Endothelial cell (in vitro differentiated cells): ENCODE measurements at regions not wholly inside any gene's neighbourhood (a gene's known extent, or its start where the extent isn't known, plus 50 kb on each side); places are given as distances from the start of the nearest gene placed in this dataset.
A peak's percentile ranks its signal among the peaks of the same experiment; 100 is the strongest.

ENCODE experiments used
- DNase-seq: peaks from one replicate; pipeline ENCODE4 v3.0.0; 2021; ENCODE audit warnings: low spot score
- H3K27ac Mint-ChIP-seq: one replicate; pipeline ENCODE4 v1.8.0; 2021; ENCODE audit warnings: mixed read lengths, inconsistent platforms; ENCODE audit not compliant: unreplicated experiment
- H3K27me3 Mint-ChIP-seq: one replicate; pipeline ENCODE4 v1.8.0; 2021; ENCODE audit warnings: mild to moderate bottlenecking, moderate library complexity, mixed read lengths, inconsistent platforms; ENCODE audit not compliant: unreplicated experiment
- H3K36me3 Mint-ChIP-seq: one replicate; pipeline ENCODE4 v1.8.0; 2021; ENCODE audit warnings: mild to moderate bottlenecking, low read depth, mixed read lengths, inconsistent platforms; ENCODE audit not compliant: unreplicated experiment
- H3K4me1 Mint-ChIP-seq: one replicate; pipeline ENCODE4 v1.8.0; 2021; ENCODE audit warnings: mild to moderate bottlenecking, mixed read lengths, inconsistent platforms; ENCODE audit not compliant: unreplicated experiment
- H3K4me3 Mint-ChIP-seq: one replicate; pipeline ENCODE4 v1.8.0; 2021; ENCODE audit warnings: mild to moderate bottlenecking, mixed read lengths, inconsistent platforms; ENCODE audit not compliant: unreplicated experiment
- H3K9me3 Mint-ChIP-seq: one replicate; pipeline ENCODE4 v1.8.0; 2021; ENCODE audit warnings: mixed read lengths, inconsistent platforms; ENCODE audit not compliant: unreplicated experiment
- TF ChIP-seq, protein P1 (sequence below): fragments of 200-600 bp; sonication (generic); IDR thresholded peaks from one replicate; pipeline ENCODE4 v1.5.0; 2021; ENCODE audit warnings: antibody characterized with exemption; ENCODE audit not compliant: unreplicated experiment

GRCh38 chr3:35954413-35954812 lies 315.1 kb downstream of the ARPP21 start:
- DNase-seq = no peak
- Mint-ChIP-seq H3K36me3 (no peaks in the 10 kb centered on the region), H3K4me1 (no peaks in the 10 kb centered on the region), H3K9me3 (no peaks in the 10 kb centered on the region), H3K27ac (no peak overlapping the region), H3K27me3 (no peaks in the 10 kb centered on the region), H3K4me3 (no peak overlapping the region)
- TF ChIP-seq, protein P1, sequence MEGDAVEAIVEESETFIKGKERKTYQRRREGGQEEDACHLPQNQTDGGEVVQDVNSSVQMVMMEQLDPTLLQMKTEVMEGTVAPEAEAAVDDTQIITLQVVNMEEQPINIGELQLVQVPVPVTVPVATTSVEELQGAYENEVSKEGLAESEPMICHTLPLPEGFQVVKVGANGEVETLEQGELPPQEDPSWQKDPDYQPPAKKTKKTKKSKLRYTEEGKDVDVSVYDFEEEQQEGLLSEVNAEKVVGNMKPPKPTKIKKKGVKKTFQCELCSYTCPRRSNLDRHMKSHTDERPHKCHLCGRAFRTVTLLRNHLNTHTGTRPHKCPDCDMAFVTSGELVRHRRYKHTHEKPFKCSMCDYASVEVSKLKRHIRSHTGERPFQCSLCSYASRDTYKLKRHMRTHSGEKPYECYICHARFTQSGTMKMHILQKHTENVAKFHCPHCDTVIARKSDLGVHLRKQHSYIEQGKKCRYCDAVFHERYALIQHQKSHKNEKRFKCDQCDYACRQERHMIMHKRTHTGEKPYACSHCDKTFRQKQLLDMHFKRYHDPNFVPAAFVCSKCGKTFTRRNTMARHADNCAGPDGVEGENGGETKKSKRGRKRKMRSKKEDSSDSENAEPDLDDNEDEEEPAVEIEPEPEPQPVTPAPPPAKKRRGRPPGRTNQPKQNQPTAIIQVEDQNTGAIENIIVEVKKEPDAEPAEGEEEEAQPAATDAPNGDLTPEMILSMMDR = no peak

DNA sequence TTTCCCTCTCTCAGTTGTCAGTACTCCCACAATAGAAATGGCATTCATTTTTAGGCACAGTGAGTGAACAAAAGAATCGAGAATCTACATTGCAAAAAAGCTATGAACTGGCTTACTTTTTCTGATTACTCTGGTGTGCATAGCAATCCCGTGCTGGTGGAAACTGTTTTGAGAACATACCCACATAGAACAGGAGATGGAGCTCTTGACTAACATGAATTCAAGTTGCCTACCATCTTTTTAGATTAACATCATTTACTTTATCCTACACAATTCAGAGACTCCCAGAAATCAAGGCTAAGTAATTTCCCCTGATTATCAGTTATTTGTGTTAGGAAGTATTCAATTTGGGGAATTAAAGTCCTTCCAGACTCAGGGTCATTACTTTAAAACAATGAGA lies 326.6 kb downstream of the ARPP21 start:
- Mint-ChIP-seq H3K36me3 (no peaks in the 10 kb centered on the region), H3K27me3 (peaks cover 3% of the 10 kb centered on the region), H3K4me3 (no peak overlapping the region), H3K9me3 (no peaks in the 10 kb centered on the region), H3K4me1 (peaks cover 9% of the 10 kb centered on the region), H3K27ac (no peak overlapping the region)
- DNase-seq = no peak
- TF ChIP-seq, protein P1 = peak; percentile 17

DNA sequence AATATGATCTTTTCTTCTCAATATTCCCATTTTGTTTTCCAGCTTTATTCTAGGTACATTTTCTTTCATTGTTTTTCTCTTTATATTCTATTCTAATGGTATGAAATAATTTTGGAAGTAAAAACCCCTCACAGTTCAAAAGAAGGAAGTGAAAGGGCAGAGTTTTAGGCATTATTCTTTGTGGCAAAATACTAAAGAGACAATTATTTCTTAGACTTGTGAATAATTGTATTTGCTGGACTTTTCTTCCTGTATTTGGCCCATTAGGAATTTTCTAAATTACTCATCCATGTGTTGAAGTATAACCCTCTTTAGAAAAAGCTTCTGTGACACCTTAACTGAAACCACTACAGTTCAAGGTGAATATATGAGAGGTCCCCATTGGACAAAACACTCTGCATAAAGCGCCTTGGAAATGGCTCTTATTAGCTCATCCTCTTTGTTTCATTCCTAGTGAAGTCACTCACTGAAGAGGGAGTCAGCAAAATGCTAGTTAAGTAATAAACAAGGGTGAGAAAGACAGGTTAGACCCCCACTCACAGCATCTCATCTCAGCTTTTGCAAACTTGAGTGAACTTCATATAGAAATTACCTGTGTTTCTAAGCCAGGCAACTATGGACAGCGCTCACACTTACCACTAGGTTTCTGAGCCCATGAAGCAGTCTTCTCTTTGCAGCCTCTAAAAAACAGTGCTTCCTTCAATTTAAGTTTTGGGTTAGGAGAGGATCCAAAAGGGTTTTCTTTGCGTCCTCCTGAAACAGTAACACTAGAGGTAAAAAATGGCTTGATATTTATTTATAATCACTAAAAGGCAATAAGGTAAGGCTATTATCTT lies 327.5 kb downstream of the ARPP21 start:
- Mint-ChIP-seq H3K27me3 (peaks cover 3% of the 10 kb centered on the region), H3K9me3 (no peaks in the 10 kb centered on the region), H3K27ac (no peak overlapping the region), H3K4me1 (peaks cover 9% of the 10 kb centered on the region), H3K36me3 (no peaks in the 10 kb centered on the region), H3K4me3 (no peak overlapping the region)
- TF ChIP-seq, protein P1 = no peak
- DNase-seq = no peak

DNA sequence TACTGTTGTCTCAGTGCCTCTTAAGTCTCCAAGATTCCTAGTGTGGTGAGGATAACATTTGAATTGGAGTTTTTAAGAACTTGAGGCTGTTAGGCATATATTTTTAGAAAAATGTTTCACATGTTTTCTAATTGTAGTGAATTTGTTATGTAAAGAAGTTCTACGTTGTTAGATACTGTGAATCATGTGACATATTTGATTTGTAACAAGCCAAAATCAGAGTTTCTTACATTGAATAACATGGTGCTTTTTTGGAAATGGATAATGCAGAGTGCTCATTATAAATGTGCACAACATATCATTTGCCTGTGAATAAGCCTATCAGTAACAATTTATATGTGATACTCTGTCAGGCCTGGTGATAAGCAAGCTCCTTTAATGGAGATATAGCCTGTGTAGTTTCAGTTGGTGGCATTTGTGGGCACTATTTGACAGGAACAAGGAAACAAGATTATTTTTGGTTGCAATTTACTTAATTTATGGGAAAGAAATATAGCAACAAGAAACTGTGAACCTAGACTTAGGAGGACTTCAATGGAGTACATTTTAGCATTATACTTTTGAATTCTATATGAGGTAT lies 328.8 kb downstream of the ARPP21 start:
- Mint-ChIP-seq H3K27me3 (peaks cover 4% of the 10 kb centered on the region), H3K4me1 (peaks cover 9% of the 10 kb centered on the region), H3K4me3 (no peak overlapping the region), H3K36me3 (no peaks in the 10 kb centered on the region), H3K27ac (no peak overlapping the region), H3K9me3 (no peaks in the 10 kb centered on the region)
- DNase-seq = no peak
- TF ChIP-seq, protein P1 = no peak

DNA sequence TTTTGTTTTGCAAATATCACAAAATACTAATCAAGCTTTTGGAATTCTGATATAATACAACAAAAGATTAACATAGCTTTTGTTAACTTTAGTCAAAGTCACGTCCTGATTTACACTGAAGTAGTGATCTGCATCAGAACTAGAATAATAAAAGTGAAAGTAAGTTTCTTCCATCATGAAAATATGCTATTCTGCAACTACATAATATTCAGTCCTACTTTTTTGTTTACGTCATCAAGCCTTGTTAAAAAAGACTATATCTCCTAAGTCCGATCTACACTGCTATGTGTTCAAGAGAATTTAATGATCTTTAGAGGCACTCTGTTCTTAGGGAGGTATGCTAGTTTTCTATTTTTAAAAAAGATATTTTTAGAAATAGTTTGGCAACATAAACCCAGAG lies 330.1 kb downstream of the ARPP21 start:
- DNase-seq = no peak
- Mint-ChIP-seq H3K4me1 (peaks cover 4% of the 10 kb centered on the region), H3K9me3 (no peaks in the 10 kb centered on the region), H3K36me3 (no peaks in the 10 kb centered on the region), H3K4me3 (no peak overlapping the region), H3K27me3 (peaks cover 4% of the 10 kb centered on the region), H3K27ac (no peak overlapping the region)
- TF ChIP-seq, protein P1 = no peak
